HG02642 (cell line): ENCODE measurements at regions not wholly inside any gene's neighbourhood (a gene's known extent, or its start where the extent isn't known, plus 50 kb on each side); places are given as distances from the start of the nearest gene placed in this dataset.

Experiments used
- ATAC-seq: cut with Tn5 transposase; IDR thresholded peaks from one replicate; pipeline ENCODE4 v1.9.1; 2021; ENCODE audit warnings: mild to moderate bottlenecking; ENCODE audit not compliant: unreplicated experiment, poor library complexity

DNA sequence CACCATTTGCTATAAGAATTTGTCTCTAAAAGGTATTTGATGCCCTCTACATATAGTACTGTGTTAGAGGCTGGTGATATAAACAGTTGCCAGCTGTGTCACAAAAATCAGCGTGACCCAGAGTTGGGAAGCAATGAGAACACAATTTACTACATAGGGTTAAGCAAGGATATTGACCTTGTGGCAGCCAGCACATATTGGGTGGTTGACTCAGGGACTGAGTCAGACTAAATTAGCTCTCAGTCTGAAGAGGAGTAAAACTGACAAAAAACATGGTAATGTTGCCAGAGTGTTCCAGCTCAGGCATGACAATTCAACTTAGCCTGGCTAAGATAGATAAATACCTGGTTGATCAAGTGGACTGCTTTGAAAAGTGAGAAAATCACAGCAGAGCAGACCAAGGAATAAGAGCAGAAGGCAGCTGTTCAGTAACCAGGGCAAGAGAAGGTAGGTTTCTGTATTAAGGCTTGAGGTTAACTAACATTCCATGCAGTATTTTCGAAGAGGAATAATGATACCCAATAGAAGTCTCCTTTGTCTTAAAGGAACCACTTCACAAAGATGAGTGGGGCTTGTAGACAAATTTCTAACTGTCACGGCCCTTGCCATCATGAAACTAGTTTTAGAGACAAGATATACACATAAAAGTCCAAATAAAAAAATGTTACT lies 108.2 kb upstream of the ERBB4 start:
- ATAC-seq: no peak

DNA sequence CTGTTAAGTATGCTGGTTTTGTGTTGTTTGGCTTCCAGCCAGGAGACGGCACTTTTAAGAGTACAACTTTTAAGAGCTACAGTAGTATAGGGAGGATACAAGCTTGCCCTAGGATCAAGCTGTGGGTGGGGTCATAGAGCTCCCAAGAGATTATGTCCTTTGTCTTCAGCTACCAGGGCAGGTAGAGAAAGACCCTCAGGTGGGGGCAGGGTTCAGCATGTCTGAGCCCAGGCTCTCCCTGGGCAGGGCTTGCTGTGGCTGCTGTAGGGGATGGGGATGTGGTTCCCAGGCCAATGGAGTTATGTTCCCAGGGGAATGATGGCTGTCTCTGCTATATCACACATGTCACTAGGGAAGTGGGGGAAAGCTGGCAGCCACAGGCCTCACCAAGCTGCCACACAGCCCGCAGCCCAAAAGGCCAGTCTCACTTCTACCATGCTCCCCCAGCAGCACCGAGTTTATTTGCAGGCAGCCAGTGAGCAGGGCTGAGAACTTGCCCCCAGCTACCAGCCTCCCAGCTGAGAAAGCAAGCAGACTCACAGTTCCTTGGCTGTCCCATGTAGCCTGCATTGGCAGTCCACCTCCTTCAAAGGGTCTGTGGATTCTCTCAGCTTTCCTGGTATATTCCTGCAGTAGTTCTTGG lies 105.7 kb upstream of the ERBB4 start:
- ATAC-seq: no peak

- no peak for ATAC-seq
These were observed 101.8 kb upstream of the ERBB4 start for GRCh38 chr2:212640428-212640827.

DNA sequence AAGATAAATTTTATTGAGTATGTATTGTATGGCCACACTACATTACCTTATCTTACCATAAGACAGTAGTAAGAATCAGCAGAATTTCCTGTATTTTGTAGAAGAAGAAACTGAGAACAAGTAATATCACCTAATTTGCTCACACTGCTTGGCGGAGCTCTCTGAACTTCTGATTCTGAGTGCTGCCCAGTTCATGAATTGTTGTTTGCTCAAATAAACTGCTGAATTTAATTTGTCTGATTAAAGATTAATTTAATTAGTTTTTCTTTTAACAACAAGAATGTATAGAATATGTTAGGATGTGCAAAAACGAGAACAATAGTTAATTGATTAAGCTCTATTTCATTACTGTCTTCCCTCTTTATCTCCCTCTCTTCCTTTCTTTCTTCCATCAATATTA lies 100.1 kb upstream of the ERBB4 start:
- ATAC-seq: no peak

DNA sequence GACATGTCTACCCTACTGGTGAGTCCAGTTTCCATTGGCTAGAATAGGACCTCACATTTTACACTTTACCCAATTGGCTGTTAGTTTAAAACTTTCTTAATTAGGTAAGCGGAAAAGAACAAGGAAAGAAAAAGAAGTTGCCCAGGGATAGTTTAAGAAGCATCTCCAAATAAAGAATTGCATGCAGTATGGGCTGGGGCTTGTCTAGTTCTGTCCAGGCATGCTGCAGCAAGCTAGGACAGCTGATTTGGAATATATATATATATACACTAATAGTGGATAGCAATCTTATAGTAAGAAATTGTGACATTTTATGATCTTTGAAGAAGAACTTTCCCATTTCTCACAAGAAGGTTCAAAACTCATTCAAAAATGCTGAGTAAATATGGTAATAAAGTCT lies 90.0 kb upstream of the ERBB4 start:
- no peak for ATAC-seq

- no peak for ATAC-seq
These were observed 87.8 kb upstream of the ERBB4 start for GRCh38 chr2:212626371-212626918.

DNA sequence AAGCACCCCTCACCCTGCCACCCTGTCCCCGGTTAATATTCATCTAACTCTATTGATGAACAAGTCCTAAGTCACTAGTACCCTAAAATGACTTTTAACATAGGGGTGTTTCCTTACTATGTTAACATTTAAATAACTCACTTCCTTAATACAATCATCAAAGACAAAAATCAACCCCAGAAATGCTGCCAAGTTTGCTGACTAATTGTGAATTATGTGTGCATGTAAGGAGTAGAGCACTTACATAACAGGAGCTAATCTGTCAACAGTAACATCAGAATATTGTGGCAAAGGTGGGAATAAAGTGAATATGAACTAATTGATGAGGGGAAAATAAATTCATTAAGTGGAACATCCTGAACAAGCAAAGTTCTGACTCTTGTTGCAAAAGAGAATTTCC lies 81.4 kb upstream of the ERBB4 start:
- no peak for ATAC-seq

- no peak for ATAC-seq
These were observed 80.0 kb upstream of the ERBB4 start for GRCh38 chr2:212618636-212619035.

- no peak for ATAC-seq
These were observed 72.3 kb upstream of the ERBB4 start for GRCh38 chr2:212610872-212611425.

DNA sequence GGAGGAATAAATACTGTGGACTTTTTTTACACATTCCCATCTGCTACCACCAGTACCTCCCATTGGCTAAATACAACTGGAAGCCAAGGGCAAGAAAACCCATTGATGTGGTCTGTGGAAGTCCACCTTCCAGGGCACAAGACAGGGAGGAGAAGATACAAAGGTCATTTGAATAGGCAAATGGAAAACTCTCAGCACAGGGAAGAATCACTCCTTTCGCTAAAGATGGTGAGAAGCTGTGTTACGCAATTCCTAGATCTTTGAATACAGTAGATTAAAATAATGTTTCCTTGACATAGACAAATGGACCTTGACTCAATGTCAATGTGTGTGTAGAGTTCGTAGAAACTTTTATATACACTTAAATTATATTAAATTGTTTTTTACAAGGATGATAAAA lies 70.9 kb upstream of the ERBB4 start:
- no peak for ATAC-seq

GRCh38 chr2:212607080-212607479 lies 68.5 kb upstream of the ERBB4 start:
- no peak for ATAC-seq

- no peak for ATAC-seq
These were observed 67.6 kb upstream of the ERBB4 start for GRCh38 chr2:212606232-212606631.

GRCh38 chr2:212596688-212597087 lies 58.1 kb upstream of the ERBB4 start:
- peak; percentile 43 for ATAC-seq

- ATAC-seq: no peak
These were observed 57.7 kb upstream of the ERBB4 start for GRCh38 chr2:212596276-212596675.

DNA sequence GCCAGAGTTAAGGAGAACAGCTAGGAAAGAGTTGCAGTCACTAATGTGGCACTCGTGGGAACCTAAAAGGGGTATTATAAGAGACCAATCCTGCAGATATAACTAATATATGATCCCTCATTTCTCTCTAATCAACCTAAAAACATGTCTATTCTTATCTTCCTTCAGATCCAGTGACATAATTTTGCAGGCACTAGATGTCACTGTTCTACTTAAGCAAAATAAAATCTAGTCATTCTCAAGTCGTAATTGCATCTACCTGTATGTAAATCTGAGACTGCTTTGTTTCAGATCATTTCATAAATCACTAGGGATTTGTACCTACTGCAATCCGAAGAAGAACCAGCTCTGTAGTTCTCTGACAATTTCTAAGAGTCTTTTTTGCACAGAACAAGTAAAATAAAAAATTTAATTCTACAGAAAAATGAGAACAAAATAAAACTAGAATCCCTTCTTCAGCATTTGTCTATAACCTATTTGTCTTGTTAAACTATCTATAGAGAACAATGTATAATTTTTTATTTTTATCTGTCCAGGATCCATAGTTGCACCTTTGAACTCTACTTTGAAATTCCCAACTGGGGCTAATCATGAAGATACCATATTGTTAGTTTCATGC lies 56.5 kb upstream of the ERBB4 start:
- no peak for ATAC-seq

GRCh38 chr2:212592695-212593094 lies 54.1 kb upstream of the ERBB4 start:
- no peak for ATAC-seq
